ENCODE measurements at regions not wholly inside any gene's neighbourhood (a gene's known extent, or its start where the extent isn't known, plus 50 kb on each side); places are given as distances from the start of the nearest gene placed in this dataset.

- no peak overlapping the region for H3K4me3 Mint-ChIP-seq
- DNase-seq (ENCODE audit: low spot score in 2 of 2, unreplicated experiment in 2 of 2) = no peak
- no peak overlapping the region for H3K27ac Mint-ChIP-seq
Measured at GRCh38 chr1:82441402-82441801, 640.7 kb downstream of the ADGRL2 start.

GRCh38 chr1:82423174-82423815 is 622.6 kb downstream of the ADGRL2 start:
- no peaks in the 10 kb centered on the region for H3K27me3 Mint-ChIP-seq (ENCODE audit: low read depth)

More at GRCh38 chr1:82441402-82441801, 640.7 kb downstream of the ADGRL2 start:
- Mint-ChIP-seq H3K27me3 (ENCODE audit: low read depth) (no peaks in the 10 kb centered on the region), H3K4me1 (peaks cover 6% of the 10 kb centered on the region), H3K36me3 (no peaks in the 10 kb centered on the region), H3K9me3 (peaks cover 8% of the 10 kb centered on the region)
- TF ChIP-seq CTCF (IDR thresholded peaks at IDR 0.05; ENCODE audit: unreplicated experiment) = no peak

GRCh38 chr1:82421782-82422181 is 621.0 kb downstream of the ADGRL2 start:
- DNase-seq (ENCODE audit: low spot score in 2 of 2, unreplicated experiment in 2 of 2) = no peak
- Mint-ChIP-seq H3K27me3 (ENCODE audit: low read depth) (no peaks in the 10 kb centered on the region), H3K4me3 (no peak overlapping the region), H3K27ac (no peak overlapping the region), H3K9me3 (no peaks in the 10 kb centered on the region), H3K4me1 (peaks cover 2% of the 10 kb centered on the region), H3K36me3 (no peaks in the 10 kb centered on the region)
- no peak for TF ChIP-seq CTCF (IDR thresholded peaks at IDR 0.05; ENCODE audit: unreplicated experiment)

More at GRCh38 chr1:82423174-82423815, 622.6 kb downstream of the ADGRL2 start:
- Mint-ChIP-seq H3K27ac (no peak overlapping the region), H3K4me3 (no peak overlapping the region), H3K9me3 (peaks cover 4% of the 10 kb centered on the region), H3K4me1 (peaks cover 2% of the 10 kb centered on the region), H3K36me3 (no peaks in the 10 kb centered on the region)
- no peak for TF ChIP-seq CTCF (IDR thresholded peaks at IDR 0.05; ENCODE audit: unreplicated experiment)
- no peak for DNase-seq (ENCODE audit: low spot score in 2 of 2, unreplicated experiment in 2 of 2)

GRCh38 chr1:82420584-82420983 is 619.9 kb downstream of the ADGRL2 start:
- no peaks in the 10 kb centered on the region for H3K36me3 Mint-ChIP-seq
- H3K4me3 Mint-ChIP-seq = no peak overlapping the region
- TF ChIP-seq CTCF (IDR thresholded peaks at IDR 0.05; ENCODE audit: unreplicated experiment) = no peak
- peaks cover 3% of the 10 kb centered on the region for H3K9me3 Mint-ChIP-seq
- no peak overlapping the region for H3K27ac Mint-ChIP-seq
- H3K27me3 Mint-ChIP-seq (ENCODE audit: low read depth) = no peaks in the 10 kb centered on the region
- DNase-seq (ENCODE audit: low spot score in 2 of 2, unreplicated experiment in 2 of 2) = no peak
- peaks cover 2% of the 10 kb centered on the region for H3K4me1 Mint-ChIP-seq

- no peaks in the 10 kb centered on the region for H3K27me3 Mint-ChIP-seq (ENCODE audit: low read depth)
- no peak overlapping the region for H3K27ac Mint-ChIP-seq
- no peak for TF ChIP-seq CTCF (IDR thresholded peaks at IDR 0.05; ENCODE audit: unreplicated experiment)
- peaks cover 3% of the 10 kb centered on the region for H3K9me3 Mint-ChIP-seq
- H3K4me1 Mint-ChIP-seq = no peaks in the 10 kb centered on the region
- DNase-seq (ENCODE audit: low spot score in 2 of 2, unreplicated experiment in 2 of 2) = no peak
- H3K36me3 Mint-ChIP-seq = no peaks in the 10 kb centered on the region
- H3K4me3 Mint-ChIP-seq = no peak overlapping the region
Measured at GRCh38 chr1:82411605-82412004, 610.9 kb downstream of the ADGRL2 start.
